NB4 (cell line): ENCODE measurements at regions not wholly inside any gene's neighbourhood (a gene's known extent, or its start where the extent isn't known, plus 50 kb on each side); places are given as distances from the start of the nearest gene placed in this dataset.
"Not testable (repeated sequence)": the region's sequence is repeated elsewhere in the genome, so short reads cannot be mapped to it uniquely, and the experiment has no call there.

Experiments used
- POLR2A ChIP-seq: IDR thresholded peaks from 2 replicates; pipeline ENCODE4 v1.6.1; 2011; ENCODE audit warnings: mild to moderate bottlenecking; ENCODE audit not compliant: insufficient read length; ENCODE audit errors: extremely low read depth
- TF ChIP-seq, protein P1 (sequence below): IDR thresholded peaks from one replicate; pipeline ENCODE4 v1.5.1; 2012; ENCODE audit warnings: low read depth, low read length

DNA sequence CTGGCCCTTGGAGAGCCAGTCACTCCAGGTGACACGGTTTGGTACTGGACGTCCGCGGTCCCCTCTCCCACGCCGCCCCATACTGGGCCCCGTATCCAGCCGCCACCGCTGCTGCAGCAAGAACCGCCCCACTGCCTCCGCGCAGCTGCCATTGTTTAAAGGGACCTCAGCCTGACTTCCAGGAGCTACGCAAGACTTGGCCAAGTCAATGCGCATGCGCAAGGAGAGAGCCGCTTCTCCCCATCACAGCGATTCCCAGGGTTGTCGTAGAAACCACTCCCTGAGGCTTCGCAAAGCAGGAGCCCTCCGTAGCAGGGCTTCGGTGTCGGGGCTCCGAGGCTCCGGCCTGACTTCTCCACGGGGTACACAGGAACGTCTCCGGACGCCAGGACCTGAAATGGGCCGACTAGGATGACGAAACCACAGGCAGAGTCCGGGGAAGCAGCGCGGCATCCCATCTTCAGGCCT, 606.2 kb downstream of the KCNJ18 start:
- not testable (repeated sequence) for TF ChIP-seq POLR2A
- TF ChIP-seq, protein P1, sequence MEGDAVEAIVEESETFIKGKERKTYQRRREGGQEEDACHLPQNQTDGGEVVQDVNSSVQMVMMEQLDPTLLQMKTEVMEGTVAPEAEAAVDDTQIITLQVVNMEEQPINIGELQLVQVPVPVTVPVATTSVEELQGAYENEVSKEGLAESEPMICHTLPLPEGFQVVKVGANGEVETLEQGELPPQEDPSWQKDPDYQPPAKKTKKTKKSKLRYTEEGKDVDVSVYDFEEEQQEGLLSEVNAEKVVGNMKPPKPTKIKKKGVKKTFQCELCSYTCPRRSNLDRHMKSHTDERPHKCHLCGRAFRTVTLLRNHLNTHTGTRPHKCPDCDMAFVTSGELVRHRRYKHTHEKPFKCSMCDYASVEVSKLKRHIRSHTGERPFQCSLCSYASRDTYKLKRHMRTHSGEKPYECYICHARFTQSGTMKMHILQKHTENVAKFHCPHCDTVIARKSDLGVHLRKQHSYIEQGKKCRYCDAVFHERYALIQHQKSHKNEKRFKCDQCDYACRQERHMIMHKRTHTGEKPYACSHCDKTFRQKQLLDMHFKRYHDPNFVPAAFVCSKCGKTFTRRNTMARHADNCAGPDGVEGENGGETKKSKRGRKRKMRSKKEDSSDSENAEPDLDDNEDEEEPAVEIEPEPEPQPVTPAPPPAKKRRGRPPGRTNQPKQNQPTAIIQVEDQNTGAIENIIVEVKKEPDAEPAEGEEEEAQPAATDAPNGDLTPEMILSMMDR = not testable (repeated sequence)
